T follicular helper cell (primary cell): ENCODE measurements at regions not wholly inside any gene's neighbourhood (a gene's known extent, or its start where the extent isn't known, plus 50 kb on each side); places are given as distances from the start of the nearest gene placed in this dataset.

Experiments used
- DNase-seq: peaks from one replicate; pipeline ENCODE4 v3.0.0-alpha.2; 2020; ENCODE audit warnings: low read depth

GRCh38 chr3:103904991-103905390, 1461.7 kb upstream of the ALCAM start:
- no peak for DNase-seq

- DNase-seq = no peak
These were observed 1460.4 kb upstream of the ALCAM start for GRCh38 chr3:103906304-103906703.

GRCh38 chr3:103906808-103907207, 1459.9 kb upstream of the ALCAM start:
- DNase-seq = no peak

GRCh38 chr3:103907567-103907966, 1459.1 kb upstream of the ALCAM start:
- no peak for DNase-seq

GRCh38 chr3:103909395-103909794, 1457.3 kb upstream of the ALCAM start:
- no peak for DNase-seq

GRCh38 chr3:103918336-103918735, 1448.4 kb upstream of the ALCAM start:
- DNase-seq = no peak

GRCh38 chr3:103919327-103919726, 1447.4 kb upstream of the ALCAM start:
- no peak for DNase-seq

- no peak for DNase-seq
These were observed 1442.8 kb upstream of the ALCAM start for GRCh38 chr3:103923907-103924306.

- no peak for DNase-seq
These were observed 1442.2 kb upstream of the ALCAM start for GRCh38 chr3:103924544-103924943.

GRCh38 chr3:103926936-103927335, 1439.8 kb upstream of the ALCAM start:
- no peak for DNase-seq

- no peak for DNase-seq
These were observed 1438.8 kb upstream of the ALCAM start for GRCh38 chr3:103927896-103928295.

GRCh38 chr3:103937094-103937493, 1429.6 kb upstream of the ALCAM start:
- no peak for DNase-seq

GRCh38 chr3:103947062-103947461, 1419.6 kb upstream of the ALCAM start:
- no peak for DNase-seq

GRCh38 chr3:103949693-103950092, 1417.0 kb upstream of the ALCAM start:
- no peak for DNase-seq

- no peak for DNase-seq
These were observed 1416.0 kb upstream of the ALCAM start for GRCh38 chr3:103950676-103951075.

GRCh38 chr3:103953796-103954195, 1412.9 kb upstream of the ALCAM start:
- no peak for DNase-seq

GRCh38 chr3:103960819-103961218, 1405.9 kb upstream of the ALCAM start:
- DNase-seq = no peak

GRCh38 chr3:103963599-103963998, 1403.1 kb upstream of the ALCAM start:
- DNase-seq = no peak

- no peak for DNase-seq
These were observed 1400.9 kb upstream of the ALCAM start for GRCh38 chr3:103965764-103966163.

- DNase-seq = no peak
These were observed 1400.0 kb upstream of the ALCAM start for GRCh38 chr3:103966749-103967148.

- no peak for DNase-seq
These were observed 1398.6 kb upstream of the ALCAM start for GRCh38 chr3:103968131-103968530.

- no peak for DNase-seq
These were observed 1398.0 kb upstream of the ALCAM start for GRCh38 chr3:103968751-103969150.

- no peak for DNase-seq
These were observed 1389.8 kb upstream of the ALCAM start for GRCh38 chr3:103976931-103977339.

- no peak for DNase-seq
These were observed 1389.3 kb upstream of the ALCAM start for GRCh38 chr3:103977417-103977816.
